Upper lobe of left lung (tissue), 4 donors: ENCODE measurements at regions not wholly inside any gene's neighbourhood (a gene's known extent, or its start where the extent isn't known, plus 50 kb on each side); places are given as distances from the start of the nearest gene placed in this dataset.

ENCODE experiments used
- POLR2A ChIP-seq, 4 donors: fragments of 450-650 bp; IDR thresholded peaks; one replicate each; pipeline ENCODE4 v1.5.1; 2016 to 2017; ENCODE audit warnings: antibody characterized with exemption in 4 of 4, mild to moderate bottlenecking in 2 of 4
- POLR2AphosphoS5 ChIP-seq, 2 donors: sonication (generic); formaldehyde crosslinking; IDR thresholded peaks; one replicate each; pipeline ENCODE4 v1.5.1; 2017; ENCODE audit warnings: antibody characterized with exemption in 2 of 2
- TF ChIP-seq, protein P1 (sequence below), 6 experiments: fragments of 450-650 bp in 4 of 6; fragments of 200-600 bp in 2 of 6; sonication (generic) in 2 of 6; IDR thresholded peaks; one replicate each; pipeline ENCODE4 v1.5.1; 2016 to 2019; ENCODE audit warnings: antibody characterized with exemption in 6 of 6

DNA sequence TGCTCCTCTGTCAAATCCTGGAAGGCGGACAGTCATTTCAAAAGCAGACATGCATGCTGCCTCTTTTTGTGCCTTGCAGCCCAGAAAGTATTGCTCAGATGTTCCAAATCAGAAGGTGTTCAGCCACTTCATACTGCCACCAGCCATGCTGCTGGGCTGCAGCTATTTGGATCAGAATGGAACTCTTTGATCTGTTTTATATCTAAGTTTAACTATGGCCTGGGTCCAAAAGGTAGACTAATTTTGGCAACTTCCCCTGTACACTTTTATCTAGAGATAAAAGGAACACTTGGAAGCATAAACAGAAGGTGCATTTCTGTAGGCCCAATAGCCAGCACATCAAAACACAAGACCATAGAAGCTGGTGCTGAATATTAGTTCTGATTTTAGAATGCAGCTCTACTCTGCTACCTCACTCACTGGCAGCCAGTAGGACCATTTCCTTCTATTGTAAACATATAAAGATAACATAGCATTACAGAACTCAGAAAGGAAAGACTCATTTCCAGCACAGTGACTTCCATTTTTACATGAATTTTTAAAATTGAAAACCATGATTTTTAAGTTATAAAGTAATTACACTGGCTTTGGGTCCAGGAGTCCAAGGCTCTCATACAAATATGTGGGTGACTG is 143.1 kb upstream of the CAV2 start:
- TF ChIP-seq, protein P1, sequence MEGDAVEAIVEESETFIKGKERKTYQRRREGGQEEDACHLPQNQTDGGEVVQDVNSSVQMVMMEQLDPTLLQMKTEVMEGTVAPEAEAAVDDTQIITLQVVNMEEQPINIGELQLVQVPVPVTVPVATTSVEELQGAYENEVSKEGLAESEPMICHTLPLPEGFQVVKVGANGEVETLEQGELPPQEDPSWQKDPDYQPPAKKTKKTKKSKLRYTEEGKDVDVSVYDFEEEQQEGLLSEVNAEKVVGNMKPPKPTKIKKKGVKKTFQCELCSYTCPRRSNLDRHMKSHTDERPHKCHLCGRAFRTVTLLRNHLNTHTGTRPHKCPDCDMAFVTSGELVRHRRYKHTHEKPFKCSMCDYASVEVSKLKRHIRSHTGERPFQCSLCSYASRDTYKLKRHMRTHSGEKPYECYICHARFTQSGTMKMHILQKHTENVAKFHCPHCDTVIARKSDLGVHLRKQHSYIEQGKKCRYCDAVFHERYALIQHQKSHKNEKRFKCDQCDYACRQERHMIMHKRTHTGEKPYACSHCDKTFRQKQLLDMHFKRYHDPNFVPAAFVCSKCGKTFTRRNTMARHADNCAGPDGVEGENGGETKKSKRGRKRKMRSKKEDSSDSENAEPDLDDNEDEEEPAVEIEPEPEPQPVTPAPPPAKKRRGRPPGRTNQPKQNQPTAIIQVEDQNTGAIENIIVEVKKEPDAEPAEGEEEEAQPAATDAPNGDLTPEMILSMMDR (IDR thresholded peaks at IDR 0.05), result no peak
- TF ChIP-seq POLR2AphosphoS5 (IDR thresholded peaks at IDR 0.05), result no peak
- TF ChIP-seq POLR2A (IDR thresholded peaks at IDR 0.05), result no peak
